OCI-LY7 (cell line): ENCODE measurements at regions not wholly inside any gene's neighbourhood (a gene's known extent, or its start where the extent isn't known, plus 50 kb on each side); places are given as distances from the start of the nearest gene placed in this dataset.

Experiments
- BruUV-seq: library from RNA; stranded (reverse); fragments of 400-500 nt; replicated peaks from 2 replicates; lab custom pipeline; 2021; lab: Mats Ljungman, UMichigan
- CTCF ChIA-PET: fragments of 300-600 bp; sonication (Branson Sonifier 250); formaldehyde crosslinking; loops from one replicate; lab custom pipeline; 2022; ENCODE audit warnings: antibody characterized with exemption; ENCODE audit not compliant: unreplicated experiment; lab: Charles Lee
- POLR2A ChIA-PET: fragments of 300-600 bp; sonication (Branson Sonifier 250); formaldehyde crosslinking; loops from one replicate; lab custom pipeline; 2022; ENCODE audit warnings: antibody characterized with exemption; lab: Charles Lee
- DNase-seq: peaks from one replicate; pipeline ENCODE4 v3.0.0-alpha.2; 2015; ENCODE audit warnings: low spot score
- H2AFZ ChIP-seq: fragments of 200-600 bp; sonication (generic), shearing (Covaris generic); 2 replicates; pipeline ENCODE4 v1.6.1; 2014; ENCODE audit warnings: mild to moderate bottlenecking, antibody characterized with exemption, low read length, moderate library complexity
- H3K27ac ChIP-seq: fragments of 200-600 bp; sonication (generic); 2 replicates; pipeline ENCODE4 v1.5.1; 2014; ENCODE audit warnings: mixed run types, low read depth, mild to moderate bottlenecking, moderate library complexity, low read length, inconsistent platforms; ENCODE audit not compliant: poor library complexity, severe bottlenecking
- H3K36me3 ChIP-seq: fragments of 200-600 bp; sonication (generic); 2 replicates; pipeline ENCODE4 v1.6.1; 2014; ENCODE audit warnings: mild to moderate bottlenecking, antibody characterized with exemption, low read length, moderate library complexity, mixed read lengths; ENCODE audit not compliant: insufficient read depth
- H3K4me1 ChIP-seq: fragments of 200-600 bp; sonication (generic); 2 replicates; pipeline ENCODE4 v1.5.1; 2014; ENCODE audit warnings: mild to moderate bottlenecking, low read length; ENCODE audit not compliant: insufficient read depth, poor library complexity, severe bottlenecking
- H3K4me2 ChIP-seq: fragments of 200-600 bp; sonication (generic); 2 replicates; pipeline ENCODE4 v1.6.1; 2014; ENCODE audit warnings: mild to moderate bottlenecking, low read length
- H3K4me3 ChIP-seq: fragments of 200-600 bp; sonication (generic); 2 replicates; pipeline ENCODE4 v1.5.1; 2014; ENCODE audit warnings: mild to moderate bottlenecking, low read depth, low read length; ENCODE audit not compliant: poor library complexity, severe bottlenecking
- H3K79me2 ChIP-seq: fragments of 200-600 bp; sonication (generic); 2 replicates; pipeline ENCODE4 v1.6.1; 2016; ENCODE audit warnings: low read depth, mild to moderate bottlenecking, low read length, moderate library complexity, mixed read lengths; ENCODE audit not compliant: insufficient read depth
- H3K9me2 ChIP-seq: fragments of 200-600 bp; sonication (generic); 2 replicates; pipeline ENCODE4 v1.6.1; 2016; ENCODE audit warnings: mild to moderate bottlenecking, low read length, mixed read lengths; ENCODE audit not compliant: insufficient read depth
- H3K9me3 ChIP-seq: fragments of 200-600 bp; sonication (generic); 2 replicates; pipeline ENCODE4 v1.6.1; 2014; ENCODE audit warnings: mild to moderate bottlenecking, mixed run types, low read length, mixed read lengths
- H4K20me1 ChIP-seq: fragments of 200-600 bp; sonication (generic); 2 replicates; pipeline ENCODE4 v1.6.1; 2014; ENCODE audit warnings: mild to moderate bottlenecking, antibody characterized with exemption, low read length, moderate library complexity, mixed read lengths; ENCODE audit not compliant: insufficient read depth
- EZH2phosphoT487 ChIP-seq: fragments of 200-600 bp; sonication (generic); IDR thresholded peaks from 2 replicates; pipeline ENCODE4 v1.6.1; 2018; ENCODE audit warnings: low read depth, borderline replicate concordance, mild to moderate bottlenecking, mixed run types, antibody characterized with exemption, low read length, moderate library complexity, mixed read lengths
- intact Hi-C: fragments of 100-400 bp; cut with micrococcal nuclease; formaldehyde crosslinking; loops from one replicate; pipeline ENCODE4 v1.10.0; 2022; ENCODE audit not compliant: unreplicated experiment
- TF ChIP-seq, protein P1 (sequence below): fragments of 200-600 bp; sonication (generic); conservative IDR thresholded peaks from 2 replicates; pipeline ENCODE4 v1.5.1; 2014; ENCODE audit warnings: mild to moderate bottlenecking, antibody characterized with exemption, low read length, moderate library complexity, mixed read lengths

DNA sequence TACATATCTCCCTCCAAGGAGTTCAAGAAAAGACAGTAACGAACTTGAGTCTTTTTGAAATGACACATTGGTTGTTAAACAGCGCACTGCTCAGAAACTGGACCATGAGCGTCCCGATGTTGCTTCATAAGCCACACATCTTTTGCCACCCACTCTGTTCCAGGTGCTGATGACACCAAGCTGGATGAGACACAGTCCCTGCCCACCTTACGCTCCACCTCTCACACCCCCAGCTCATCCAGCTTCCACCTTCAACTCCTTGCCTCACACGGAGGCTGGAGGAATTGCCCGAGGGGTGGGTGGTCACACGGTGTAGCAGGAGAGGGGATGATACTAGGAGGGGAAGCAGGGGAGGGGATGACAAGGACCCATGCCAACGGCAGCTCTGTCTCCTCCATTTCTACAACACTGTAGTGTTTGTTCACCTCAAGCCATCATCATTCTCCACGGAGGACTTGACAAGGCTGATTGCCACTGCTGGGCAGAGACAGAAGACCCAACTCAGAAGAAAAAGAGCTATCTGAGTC, 148.5 kb upstream of the TNR start:
- CTCF ChIA-PET, result no interaction called here

GRCh38 chr1:175890958-175891357, 147.6 kb upstream of the TNR start:
- H3K4me2 ChIP-seq, result no peak overlapping the region
- CTCF ChIA-PET, result no interaction called here
- no peak overlapping the region for H3K27ac ChIP-seq
- no peaks in the 10 kb centered on the region for H3K4me1 ChIP-seq
- H3K79me2 ChIP-seq, result no peaks in the 10 kb centered on the region
- no peaks in the 10 kb centered on the region for H4K20me1 ChIP-seq
- POLR2A ChIA-PET, result interaction anchor here (0.7 kb wide), 1 partner anchor 973 kb away, joined by 3 read pairs; no protein-coding TSS in a partner anchor
- no peaks in the 10 kb centered on the region for H3K9me2 ChIP-seq
- intact Hi-C loops, result no loop called here
- TF ChIP-seq EZH2phosphoT487, result no peak
- TF ChIP-seq, protein P1, sequence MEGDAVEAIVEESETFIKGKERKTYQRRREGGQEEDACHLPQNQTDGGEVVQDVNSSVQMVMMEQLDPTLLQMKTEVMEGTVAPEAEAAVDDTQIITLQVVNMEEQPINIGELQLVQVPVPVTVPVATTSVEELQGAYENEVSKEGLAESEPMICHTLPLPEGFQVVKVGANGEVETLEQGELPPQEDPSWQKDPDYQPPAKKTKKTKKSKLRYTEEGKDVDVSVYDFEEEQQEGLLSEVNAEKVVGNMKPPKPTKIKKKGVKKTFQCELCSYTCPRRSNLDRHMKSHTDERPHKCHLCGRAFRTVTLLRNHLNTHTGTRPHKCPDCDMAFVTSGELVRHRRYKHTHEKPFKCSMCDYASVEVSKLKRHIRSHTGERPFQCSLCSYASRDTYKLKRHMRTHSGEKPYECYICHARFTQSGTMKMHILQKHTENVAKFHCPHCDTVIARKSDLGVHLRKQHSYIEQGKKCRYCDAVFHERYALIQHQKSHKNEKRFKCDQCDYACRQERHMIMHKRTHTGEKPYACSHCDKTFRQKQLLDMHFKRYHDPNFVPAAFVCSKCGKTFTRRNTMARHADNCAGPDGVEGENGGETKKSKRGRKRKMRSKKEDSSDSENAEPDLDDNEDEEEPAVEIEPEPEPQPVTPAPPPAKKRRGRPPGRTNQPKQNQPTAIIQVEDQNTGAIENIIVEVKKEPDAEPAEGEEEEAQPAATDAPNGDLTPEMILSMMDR, result no peak
- H3K36me3 ChIP-seq, result no peaks in the 10 kb centered on the region
- no peaks in the 10 kb centered on the region for H3K9me3 ChIP-seq
- DNase-seq, result no peak
- BruUV-seq, result no TSS peak
- no peak overlapping the region for H3K4me3 ChIP-seq
- no peak overlapping the region for H2AFZ ChIP-seq

More for the DNA sequence above, 148.5 kb upstream of the TNR start:
- Histone ChIP-seq H3K9me2 (no peaks in the 10 kb centered on the region), H3K4me2 (no peak overlapping the region), H3K4me3 (no peak overlapping the region), H3K4me1 (no peaks in the 10 kb centered on the region), H2AFZ (no peak overlapping the region), H3K36me3 (no peaks in the 10 kb centered on the region), H3K9me3 (no peaks in the 10 kb centered on the region), H3K79me2 (no peaks in the 10 kb centered on the region), H4K20me1 (no peaks in the 10 kb centered on the region), H3K27ac (no peak overlapping the region)
- intact Hi-C loops, result no loop called here
- DNase-seq, result no peak
- POLR2A ChIA-PET, result no interaction called here
- no TSS peak for BruUV-seq
- TF ChIP-seq, protein P1, result no peak
- no peak for TF ChIP-seq EZH2phosphoT487

DNA sequence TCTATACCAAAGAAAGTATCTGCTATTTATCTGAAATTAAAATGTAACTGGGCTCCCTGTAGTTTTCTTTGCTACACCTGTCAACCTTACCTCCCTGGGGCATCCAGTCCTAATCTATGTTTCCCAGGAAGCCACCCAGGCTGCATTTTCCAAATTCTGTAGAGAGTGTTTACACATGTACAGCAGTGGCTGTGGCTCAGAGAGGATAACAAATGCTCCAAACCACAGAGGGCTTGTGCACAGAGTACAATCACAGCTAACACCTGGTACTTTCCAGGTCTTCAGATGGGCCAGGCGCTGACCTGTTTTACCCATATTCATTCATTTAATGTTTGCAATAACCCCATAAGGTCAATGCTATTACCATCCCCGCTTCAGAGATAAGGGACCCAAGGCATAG, 146.5 kb upstream of the TNR start:
- ChIA-PET POLR2A (no interaction called here), CTCF (no interaction called here)
- H3K9me3 ChIP-seq, result no peaks in the 10 kb centered on the region
- DNase-seq, result no peak
- no peaks in the 10 kb centered on the region for H4K20me1 ChIP-seq
- intact Hi-C loops, result loop anchor here (5.0 kb wide), 1 partner anchor 408 kb away; no protein-coding TSS in a partner anchor
- H3K36me3 ChIP-seq, result no peaks in the 10 kb centered on the region
- no peak overlapping the region for H2AFZ ChIP-seq
- H3K27ac ChIP-seq, result no peak overlapping the region
- no peak overlapping the region for H3K4me3 ChIP-seq
- TF ChIP-seq EZH2phosphoT487, result no peak
- TF ChIP-seq, protein P1, result no peak
- BruUV-seq, result no TSS peak
- H3K79me2 ChIP-seq, result no peaks in the 10 kb centered on the region
- H3K4me2 ChIP-seq, result no peak overlapping the region
- no peaks in the 10 kb centered on the region for H3K9me2 ChIP-seq
- H3K4me1 ChIP-seq, result no peaks in the 10 kb centered on the region
